Breast epithelium (tissue), 3 donors: ENCODE measurements at regions not wholly inside any gene's neighbourhood (a gene's known extent, or its start where the extent isn't known, plus 50 kb on each side); places are given as distances from the start of the nearest gene placed in this dataset.

Experiments used
- CTCF ChIP-seq, 3 donors: fragments of 450-650 bp; IDR thresholded peaks; one replicate each; pipeline ENCODE4 v1.5.1; 2016 to 2017; ENCODE audit warnings: antibody characterized with exemption in 3 of 3, mild to moderate bottlenecking in 3 of 3, moderate library complexity in 3 of 3
- POLR2A ChIP-seq: fragments of 450-650 bp; IDR thresholded peaks from one replicate; pipeline ENCODE4 v1.6.1; 2016; ENCODE audit warnings: antibody characterized with exemption, mild to moderate bottlenecking, moderate library complexity

- TF ChIP-seq CTCF (IDR thresholded peaks at IDR 0.05) (no peak), POLR2A (no peak)
Measured at GRCh38 chrX:110561034-110561433, 202.4 kb downstream of the RTL9 start.
